HepG2 (cell line): ENCODE measurements at regions not wholly inside any gene's neighbourhood (a gene's known extent, or its start where the extent isn't known, plus 50 kb on each side); places are given as distances from the start of the nearest gene placed in this dataset.

Source experiments
- CEBPB ChIP-seq: IDR thresholded peaks from 2 replicates; pipeline ENCODE4 v1.6.1; 2011; ENCODE audit warnings: low read depth, low read length, improper control_type of control experiment, borderline replicate concordance
- CTCF ChIP-seq: sonication (generic); formaldehyde crosslinking; IDR thresholded peaks from 2 replicates; pipeline ENCODE4 v1.5.0; 2020; ENCODE audit warnings: mild to moderate bottlenecking, missing genetic modification reagents, moderate library complexity
- SRSF9 ChIP-seq: fragments of 200-400 bp; formaldehyde crosslinking; IDR thresholded peaks from 2 replicates; pipeline ENCODE4 v1.6.1; 2018; ENCODE audit warnings: borderline replicate concordance, mild to moderate bottlenecking, low read depth, low read length; ENCODE audit not compliant: insufficient read depth, poor library complexity, severe bottlenecking
- TCF12 ChIP-seq, 2 experiments: fragments of 450-650 bp in 1 of 2; sonication (generic) in 1 of 2; formaldehyde crosslinking in 1 of 2; IDR thresholded peaks; 2 replicates each; pipeline versions ENCODE4 v1.6.1 to v1.8.0; 2017 to 2022; ENCODE audit warnings: antibody characterized with exemption in 1 of 2, mild to moderate bottlenecking in 1 of 2, missing genetic modification reagents in 1 of 2, moderate library complexity in 1 of 2
- ZNF121 ChIP-seq: sonication (generic); formaldehyde crosslinking; IDR thresholded peaks from 2 replicates; pipeline ENCODE4 v1.5.0; 2020; ENCODE audit warnings: mild to moderate bottlenecking, missing genetic modification reagents
- ZNF512 ChIP-seq: sonication (generic); formaldehyde crosslinking; IDR thresholded peaks from 2 replicates; pipeline ENCODE4 v1.4.0; 2020; ENCODE audit warnings: mild to moderate bottlenecking, missing genetic modification reagents
- ZNF792 ChIP-seq: IDR thresholded peaks from 2 replicates; pipeline ENCODE4 v1.6.1; 2016

- TF ChIP-seq ZNF792 (CRISPR knock-in tag) (no peak), ZNF121 (CRISPR knock-in tag) (no peak), CTCF (CRISPR knock-in tag) (no peak), ZNF512 (CRISPR knock-in tag) (no peak), CEBPB (no peak), SRSF9 (no peak), TCF12 (IDR thresholded peaks at IDR 0.05) (no peak), TCF12 (CRISPR knock-in tag; IDR thresholded peaks at IDR 0.05) (no peak)
Observed at GRCh38 chr7:10637991-10638390, 335.7 kb upstream of the PHF14 start.
